ENCODE measurements at regions not wholly inside any gene's neighbourhood (a gene's known extent, or its start where the extent isn't known, plus 50 kb on each side); places are given as distances from the start of the nearest gene placed in this dataset.
"Not testable (repeated sequence)": the region's sequence is repeated elsewhere in the genome, so short reads cannot be mapped to it uniquely, and the experiment has no call there.

DNA sequence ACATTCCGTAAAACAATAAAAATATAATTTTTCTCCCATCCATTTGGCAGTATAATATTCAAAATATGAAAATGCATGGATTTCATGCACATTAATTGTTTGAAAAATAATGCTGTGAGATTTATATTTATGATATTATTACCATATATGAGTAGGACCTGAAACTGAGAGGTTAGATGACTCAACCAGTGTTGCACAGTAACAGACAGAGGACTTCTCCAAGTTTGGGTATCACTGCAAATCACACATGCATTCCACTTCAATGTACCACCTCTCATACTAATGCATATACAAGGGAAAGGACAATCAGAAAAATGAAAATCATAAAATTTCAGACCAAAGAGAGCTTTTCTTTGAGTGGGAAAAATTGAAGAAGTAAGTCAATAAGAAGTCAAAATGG is 269.5 kb downstream of the SOCS6 start:
- no peak for DNase-seq

DNA sequence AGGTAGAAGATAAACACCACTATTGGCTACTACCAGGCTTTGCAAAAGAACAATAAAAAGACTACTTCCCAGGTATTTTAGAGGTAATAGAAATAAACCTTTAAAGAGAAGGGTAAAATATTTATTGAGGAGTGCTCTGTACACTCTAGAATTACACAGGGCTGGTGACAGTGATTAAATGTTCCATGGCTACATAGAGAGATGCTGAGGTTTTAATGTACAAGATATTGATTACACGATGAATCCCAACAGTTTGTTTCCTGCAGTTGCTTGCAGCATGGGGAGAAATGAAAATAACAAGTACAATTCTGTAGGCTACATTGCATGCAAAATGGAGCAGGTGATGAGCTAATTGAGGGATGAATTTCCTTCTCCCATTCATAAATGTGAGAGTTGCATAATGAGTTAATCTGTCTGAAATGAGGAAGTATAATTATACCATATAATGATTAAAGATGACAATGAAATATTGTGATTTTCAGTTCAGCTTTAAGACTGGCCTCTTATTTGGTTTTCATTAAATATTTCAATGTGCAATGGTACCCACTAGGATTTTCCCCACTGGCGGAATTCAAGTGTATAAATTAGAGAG is 266.1 kb downstream of the SOCS6 start:
- DNase-seq: no peak

DNA sequence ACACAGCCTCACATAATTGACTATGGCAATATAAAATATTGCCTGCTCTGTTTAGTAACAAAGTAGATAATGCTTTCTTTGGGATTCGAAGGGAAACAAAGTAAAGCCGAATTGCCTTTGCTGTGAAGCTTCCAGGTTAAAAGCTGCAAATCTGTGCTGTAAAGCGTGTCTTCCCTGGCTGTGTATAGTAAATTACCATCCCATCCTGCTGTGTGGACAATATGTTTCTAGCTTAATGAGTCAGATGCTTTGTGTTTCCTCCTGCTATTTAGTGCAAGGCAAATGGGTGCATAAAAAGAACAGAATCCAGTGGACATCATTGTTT is 265.1 kb downstream of the SOCS6 start:
- no peak for DNase-seq

DNA sequence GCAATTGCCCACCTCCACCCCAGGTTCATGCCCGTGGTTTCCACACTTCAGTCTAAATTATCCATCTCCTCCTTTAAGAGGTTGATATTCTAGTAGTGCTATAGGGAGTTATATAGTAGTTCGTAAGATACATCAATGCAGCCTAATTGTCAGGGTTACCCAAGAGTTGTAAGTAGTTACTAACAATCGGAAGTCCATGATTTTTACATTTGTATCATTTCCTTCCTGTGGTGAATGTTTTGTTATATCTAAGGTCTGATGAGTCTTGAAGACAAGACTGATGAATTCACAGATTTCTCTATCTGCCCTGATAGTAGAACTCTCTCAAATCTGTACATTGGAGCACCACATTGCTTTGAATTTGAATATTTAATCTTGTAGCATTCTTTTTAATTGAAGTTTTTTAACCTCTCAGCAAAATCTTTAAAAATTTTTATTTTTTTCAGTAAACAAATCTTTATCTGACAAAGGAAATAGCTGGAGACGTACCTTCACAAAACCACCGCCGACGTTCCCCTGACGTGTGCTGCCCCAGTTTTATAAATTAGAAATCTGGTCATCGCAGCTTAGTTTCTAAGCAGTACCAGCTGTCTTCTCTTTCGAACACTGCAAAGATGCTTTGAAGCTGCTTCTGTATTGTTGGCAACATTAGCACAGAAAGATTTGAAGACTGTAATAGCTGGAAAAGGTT is 264.5 kb downstream of the SOCS6 start:
- no peak for DNase-seq

DNA sequence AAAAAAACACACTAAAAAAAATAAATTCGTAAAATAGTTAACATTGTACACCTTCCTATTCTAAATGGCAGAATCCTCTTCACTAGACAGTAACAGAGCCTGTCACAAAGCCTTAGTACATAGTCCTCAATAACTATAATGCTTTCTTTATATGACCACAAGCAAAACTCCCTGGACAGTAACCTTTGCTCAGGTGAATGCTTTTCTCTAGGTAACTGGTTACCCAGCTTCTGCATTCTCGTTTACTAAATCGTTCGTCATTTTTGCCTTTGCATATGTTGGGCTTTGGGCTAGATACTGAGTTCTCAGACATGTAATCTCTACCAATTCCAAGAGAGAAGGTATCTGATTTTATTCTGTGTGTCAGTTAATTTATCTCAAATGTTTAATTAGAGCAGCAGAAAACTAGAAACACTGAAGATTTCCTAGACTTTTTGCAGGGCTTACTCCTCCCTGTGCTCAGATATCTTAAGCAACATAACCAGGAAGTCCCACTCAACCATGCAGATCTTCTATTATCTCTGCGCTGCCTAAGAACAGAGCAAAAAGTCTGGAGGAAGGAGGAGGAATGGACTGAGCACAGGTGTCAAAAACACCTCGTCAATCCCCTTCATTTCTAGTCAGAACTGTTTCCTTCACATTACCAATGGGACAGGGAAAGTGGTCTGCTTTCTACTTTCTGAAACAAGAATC is 247.7 kb downstream of the SOCS6 start:
- no peak for DNase-seq

DNA sequence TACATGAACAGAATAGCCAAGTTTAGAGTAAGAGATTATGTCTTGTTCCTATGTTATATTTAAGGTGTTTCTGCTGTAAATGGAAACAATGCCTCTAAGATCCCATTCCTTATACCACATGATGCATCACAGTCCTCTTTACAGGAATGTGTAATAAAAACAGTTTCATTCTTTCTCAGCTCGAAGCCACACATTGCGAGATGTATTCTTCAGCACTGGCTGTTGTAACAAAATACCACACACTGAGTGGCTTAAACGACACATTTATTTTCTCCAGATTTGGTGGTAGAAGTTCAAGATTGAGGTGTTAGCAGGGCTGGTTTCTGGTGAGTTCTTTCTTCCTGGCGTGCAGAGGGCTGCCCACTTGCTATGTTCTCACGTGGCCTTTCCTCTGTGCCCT is 246.2 kb downstream of the SOCS6 start:
- DNase-seq: no peak

DNA sequence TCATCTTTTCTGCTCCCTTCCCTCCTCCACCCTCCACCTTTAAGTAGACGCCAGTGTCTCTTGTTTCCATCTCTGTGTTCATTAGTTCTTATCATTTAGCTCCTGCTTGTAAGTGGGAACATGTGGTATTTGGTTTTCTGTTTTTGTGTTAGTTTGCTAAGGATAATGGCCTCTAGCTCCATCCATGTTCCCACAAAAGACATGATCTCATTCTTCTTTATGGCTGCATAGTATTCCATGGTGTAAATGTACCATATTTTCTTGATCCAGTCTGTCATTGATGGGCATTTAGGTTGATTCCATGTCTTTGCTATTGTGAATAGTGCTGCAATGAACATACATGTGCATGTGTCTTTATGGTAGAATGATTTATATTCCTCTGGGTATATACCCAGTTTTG is 236.5 kb downstream of the SOCS6 start:
- DNase-seq: not testable (repeated sequence)

DNA sequence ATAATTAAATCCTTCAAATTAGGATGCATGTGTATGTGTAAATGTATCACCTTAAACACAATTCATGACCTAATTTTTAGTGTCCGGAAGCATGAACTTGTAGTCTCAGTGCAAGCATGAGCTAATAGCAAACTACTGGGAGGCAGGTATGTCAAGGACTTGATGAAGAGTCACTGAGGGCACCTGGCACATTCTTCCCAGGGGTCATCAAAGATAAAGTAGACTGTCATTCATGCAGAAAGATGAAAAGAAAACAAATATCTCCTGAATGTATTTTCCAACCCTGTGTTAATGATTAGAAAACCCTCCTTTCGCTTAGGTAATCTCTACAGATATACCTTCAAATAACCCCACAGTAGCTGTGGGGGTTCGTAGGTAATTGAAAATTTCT is 234.9 kb downstream of the SOCS6 start:
- no peak for DNase-seq

DNA sequence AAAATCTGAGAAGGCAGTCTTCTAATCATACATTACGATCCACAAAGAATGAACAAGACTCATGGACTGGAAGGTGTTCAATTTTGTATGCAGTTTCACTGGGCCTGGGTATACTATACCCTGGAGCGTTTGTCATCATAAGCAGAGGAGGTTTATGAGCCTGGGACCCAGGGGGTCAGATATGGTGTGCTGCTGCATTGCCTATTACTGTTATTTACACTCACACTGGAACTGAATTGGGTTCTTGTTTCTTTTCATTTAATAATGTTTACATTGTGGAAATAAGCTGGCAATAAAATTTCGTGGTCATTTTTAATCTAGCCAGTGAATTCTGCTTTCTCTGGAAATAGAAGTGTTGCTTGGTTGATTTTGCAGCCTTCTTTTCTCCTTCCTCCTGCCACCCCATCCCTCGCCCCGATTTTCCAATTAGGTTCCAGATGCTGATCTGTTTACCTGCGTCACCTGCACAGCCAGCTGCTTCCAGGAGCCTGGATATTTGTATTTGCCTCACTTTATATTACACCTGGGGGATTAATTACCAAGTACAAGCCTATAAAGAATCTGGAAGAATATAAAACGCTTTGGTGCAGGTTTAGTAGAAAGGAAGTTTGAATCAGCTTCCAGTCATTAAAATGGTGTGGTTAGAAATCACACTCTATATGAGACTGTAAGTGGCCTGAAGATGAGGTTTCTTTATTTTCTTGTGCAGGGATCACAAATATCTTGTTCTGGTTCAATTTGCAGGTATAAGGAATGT is 234.4 kb downstream of the SOCS6 start:
- DNase-seq: no peak

DNA sequence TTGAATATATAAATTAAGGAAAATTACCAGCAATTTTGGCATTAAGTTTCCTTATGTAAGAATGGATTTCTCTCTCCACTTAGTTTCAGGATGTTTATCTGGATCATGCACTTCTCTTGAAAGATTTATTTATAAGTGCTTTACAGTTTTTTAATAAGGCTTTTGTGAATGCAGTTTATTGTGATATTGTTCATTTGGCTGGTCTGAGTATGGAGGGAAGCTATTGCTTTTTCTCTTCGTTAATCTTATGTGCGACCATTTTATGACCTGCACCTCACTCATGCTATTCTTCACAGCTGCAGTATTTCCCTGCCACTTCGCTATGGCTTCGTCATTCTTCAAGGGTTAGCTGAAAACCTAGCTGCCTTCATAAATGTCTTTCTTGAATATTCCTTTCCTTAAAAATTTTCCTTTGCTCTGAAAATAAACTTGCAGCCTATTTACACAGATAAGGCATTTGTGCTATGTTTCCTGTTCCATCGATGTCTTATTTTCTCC is 233.4 kb downstream of the SOCS6 start:
- DNase-seq: no peak

DNA sequence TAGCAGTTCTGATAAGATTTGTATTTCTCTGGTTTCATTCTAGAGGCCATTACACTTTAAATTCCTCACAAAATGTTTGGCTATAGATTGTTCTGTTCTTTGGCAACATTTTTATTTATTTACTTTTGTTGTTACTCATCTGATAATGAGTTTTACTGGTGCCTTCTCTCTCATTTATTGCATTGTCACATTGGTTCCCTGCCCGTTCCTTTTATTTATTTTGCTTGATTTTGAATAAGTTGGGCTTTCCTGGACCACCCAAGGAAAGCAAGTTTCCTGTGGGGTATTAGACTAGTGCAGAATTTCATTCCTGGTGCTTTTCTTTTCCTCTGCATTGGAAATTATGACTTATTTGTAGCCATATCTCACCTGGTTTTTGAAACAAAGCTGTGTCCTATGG is 232.0 kb downstream of the SOCS6 start:
- no peak for DNase-seq

DNA sequence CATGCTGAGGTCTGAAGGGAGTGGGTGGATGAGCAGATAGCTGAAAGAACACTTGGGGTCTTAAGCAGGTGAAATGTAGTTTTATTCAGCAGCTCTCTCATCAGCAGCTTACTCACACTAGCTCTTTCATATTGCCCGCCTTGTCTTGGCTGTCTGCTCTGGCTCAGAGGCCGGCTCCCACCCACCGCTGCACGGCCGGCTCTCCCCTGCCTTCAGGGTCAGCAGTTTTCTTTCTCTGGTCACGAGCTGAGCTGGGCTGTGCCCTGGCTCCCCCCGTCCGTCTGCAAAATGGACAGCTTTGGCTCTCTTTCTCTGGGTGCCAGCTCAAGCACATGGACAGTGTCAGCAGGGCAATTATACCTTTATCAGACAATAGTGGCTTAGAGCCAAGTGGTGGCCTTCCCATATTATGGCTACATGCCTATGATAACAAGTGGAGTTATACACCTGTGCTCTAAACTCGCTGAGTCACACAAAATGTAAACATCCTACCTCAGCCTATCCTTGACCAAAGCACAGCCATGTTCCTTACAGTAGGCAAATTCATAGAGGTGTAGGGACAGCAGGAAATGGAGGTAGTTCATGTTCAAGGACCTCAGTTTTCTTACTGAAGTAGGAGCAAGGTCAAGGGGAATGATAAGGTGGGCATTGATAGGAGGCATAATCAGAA is 224.8 kb downstream of the SOCS6 start:
- no peak for DNase-seq

DNA sequence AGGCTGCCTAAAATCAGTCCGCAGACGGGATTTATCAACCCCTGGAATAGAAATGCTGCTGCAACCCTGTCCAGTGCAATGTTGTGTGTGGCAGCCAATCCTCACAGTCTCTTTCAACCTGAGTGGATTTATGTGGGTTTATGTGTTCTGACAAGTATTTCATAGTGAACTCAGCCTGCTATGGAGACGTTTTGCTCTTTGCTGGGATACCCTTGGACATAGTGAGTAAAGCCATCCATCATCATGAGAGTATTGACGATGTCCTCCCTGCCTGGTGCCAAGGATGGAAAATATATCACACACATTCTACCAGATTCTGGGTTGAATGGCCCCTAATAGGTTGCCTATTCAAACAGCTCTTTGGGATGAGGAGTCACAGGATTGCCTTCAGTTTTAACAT is 219.1 kb downstream of the SOCS6 start:
- DNase-seq: no peak

DNA sequence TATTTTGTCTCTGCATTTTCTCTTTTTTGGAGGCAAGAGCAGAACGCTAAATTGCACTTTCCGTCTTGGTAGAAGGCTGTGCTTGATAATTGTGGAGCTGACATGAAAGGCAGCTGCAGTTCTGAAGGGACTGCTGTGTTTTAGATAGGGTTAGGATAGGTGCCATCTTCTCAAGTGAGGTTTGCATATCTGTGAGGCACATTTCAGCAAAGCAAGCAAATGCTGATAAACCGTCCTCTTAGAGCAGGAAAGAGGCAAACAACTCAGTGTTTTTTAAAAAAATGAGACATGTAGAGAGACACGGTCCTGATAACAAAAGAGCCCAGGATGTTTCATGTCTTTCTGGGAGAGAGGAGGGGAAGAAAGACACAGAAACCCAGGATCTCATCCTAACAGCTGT is 217.7 kb downstream of the SOCS6 start:
- DNase-seq: no peak

DNA sequence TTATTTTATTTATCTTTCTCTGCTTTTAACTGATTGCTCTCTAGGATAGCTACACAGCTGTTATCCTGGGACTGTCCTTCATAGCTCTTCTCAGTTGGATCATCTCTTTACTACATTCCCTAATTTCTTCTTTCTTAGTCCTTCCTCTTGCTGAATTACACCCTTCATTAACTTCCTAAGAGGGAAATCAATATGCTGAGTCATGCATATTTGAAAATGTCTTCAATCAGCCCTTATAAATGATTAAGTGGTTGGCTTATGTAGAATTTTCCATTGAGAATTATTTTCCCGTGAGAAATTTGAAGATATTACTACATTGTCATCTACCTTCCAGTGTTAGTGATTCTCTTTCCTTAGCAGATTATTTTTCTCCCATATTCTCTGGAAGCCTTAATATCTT is 214.2 kb downstream of the SOCS6 start:
- DNase-seq: no peak

DNA sequence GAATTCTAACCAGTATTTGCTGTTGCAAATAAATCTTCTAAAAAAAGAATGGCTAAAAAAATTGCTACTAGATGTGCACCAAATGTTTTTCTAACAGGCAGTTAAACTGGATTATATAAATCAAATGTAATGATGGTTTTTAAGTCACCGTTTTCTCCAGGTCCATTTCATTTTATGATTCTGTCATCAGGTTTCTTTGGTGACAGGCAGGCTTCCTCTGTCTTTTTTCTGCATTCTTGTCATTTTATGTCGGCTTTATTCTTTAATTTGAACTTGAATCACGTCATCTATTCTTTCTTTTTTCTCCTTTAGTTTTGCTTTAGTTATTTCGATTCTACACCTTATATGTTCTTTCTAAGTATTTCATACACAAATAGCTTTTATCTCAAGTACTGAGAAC is 212.5 kb downstream of the SOCS6 start:
- no peak for DNase-seq

DNA sequence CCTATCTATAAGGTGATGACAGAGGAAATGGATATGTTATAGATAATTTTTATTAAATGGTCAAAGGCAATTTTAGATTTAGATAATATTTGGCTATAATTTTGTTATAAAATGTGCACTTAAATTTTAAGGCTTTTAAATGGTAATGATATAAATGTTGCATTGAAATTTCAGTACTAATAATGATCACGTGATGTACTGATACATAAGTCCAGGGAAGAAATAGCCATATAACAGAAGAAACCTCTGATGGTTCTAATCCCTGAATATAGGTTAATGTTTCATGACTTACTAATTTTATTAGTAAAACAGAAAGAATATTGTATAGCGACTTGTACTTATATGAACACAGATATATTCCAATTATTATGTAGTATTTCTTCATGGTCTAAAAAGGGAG is 211.9 kb downstream of the SOCS6 start:
- no peak for DNase-seq

DNA sequence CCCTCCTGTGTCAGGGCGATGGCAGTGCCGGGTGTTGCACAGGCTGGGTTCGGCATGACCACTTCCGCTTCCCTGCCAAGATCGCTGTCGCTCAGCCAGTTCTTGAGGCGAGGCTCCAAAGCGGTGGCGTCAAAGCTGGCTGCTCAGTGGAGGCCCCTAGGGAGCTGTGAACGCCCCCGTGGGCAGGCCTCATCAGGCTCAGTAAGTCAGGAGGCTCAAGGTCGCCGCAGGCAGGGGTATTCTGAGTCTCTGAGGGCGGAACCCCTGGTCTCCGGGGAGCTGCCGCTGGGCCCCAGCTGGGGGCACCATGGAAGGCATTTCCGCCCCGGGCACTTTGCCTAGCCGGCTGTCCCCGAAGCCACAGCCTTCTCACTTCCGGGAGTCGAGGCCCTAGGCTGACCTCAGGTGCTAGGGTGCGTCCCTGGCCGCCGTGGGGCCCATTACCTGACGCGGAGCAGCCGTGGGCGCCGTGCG is 210.4 kb downstream of the SOCS6 start:
- no peak for DNase-seq

DNA sequence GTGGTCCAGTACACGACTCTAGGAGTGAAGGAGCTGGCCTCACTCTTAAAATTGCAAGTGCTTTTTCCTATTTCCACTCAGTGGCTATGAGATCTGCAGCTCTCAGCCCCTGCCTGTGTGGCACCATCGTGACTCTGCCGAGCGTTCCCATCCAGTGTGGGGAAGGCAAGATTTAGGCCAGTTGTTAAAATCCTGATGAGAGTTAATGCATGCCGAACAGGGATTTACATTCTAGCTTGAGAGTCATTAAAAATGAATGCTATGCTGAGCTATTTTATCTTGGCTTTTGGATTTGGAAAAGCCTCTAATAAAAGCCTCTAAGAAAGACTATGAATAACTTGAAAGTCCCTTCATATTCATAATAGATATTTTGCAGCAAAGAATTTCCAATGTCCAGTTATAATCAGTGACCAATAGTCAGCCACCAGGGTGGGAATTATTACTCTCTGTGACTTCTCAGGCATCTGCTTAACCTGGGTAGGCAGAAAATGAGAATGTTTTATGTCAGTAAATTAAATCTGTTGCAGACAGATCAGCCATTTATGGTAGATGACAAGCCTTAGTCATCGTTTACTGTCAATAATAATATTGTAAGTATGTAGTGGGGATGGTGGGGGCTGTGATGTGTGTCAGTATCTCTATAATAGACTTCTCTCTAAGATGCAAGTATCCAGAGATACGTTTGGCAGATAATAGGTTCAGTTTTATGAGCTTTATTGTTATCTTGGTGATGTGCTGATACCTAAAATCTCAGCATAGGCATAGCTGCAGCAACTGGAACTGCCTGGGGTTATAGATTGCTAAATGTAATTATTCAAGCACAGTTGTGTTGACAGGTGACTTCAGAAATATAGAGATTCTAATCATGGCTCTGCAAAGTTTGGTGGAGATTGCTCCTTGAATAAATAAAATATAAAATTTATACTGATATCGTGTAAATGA is 207.8 kb downstream of the SOCS6 start:
- no peak for DNase-seq

DNA sequence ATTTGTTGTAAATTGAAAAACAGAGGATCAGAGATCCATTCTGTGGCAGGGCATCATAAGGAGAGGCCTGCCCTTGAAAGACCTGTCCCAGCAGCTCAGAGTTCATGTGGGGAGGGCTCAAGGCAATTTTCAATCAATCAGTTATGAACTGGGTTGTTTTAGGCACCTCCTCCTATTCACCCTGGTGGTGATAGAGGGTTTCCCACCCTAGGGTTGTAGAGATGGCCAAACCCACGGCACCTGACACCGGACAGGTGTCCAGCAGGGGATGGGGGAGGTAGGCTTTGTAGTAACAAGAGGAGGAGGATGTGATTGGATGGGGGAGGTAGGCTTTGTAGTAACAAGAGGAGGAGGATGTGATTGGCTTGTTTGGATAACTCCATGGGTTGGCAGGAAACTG is 205.7 kb downstream of the SOCS6 start:
- no peak for DNase-seq

DNA sequence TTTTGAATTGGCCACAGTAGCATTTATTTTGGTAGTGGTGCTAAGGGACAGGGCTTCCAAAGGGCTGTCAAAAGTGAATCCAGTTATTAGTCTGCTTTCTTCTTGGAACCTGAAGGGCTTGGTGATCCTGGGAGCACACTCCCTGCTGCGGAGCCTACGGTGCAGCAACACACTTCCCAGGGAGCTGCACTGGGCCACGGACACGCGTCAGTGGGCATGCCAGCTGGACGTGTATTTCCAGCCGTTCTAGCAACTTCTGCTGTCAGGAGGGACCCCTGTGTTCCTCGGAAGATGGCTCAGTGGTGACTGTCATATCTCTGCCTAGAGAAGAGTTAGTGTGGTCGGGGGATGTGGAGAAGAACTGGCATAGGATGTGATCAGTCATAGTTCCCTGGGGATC is 204.6 kb downstream of the SOCS6 start:
- no peak for DNase-seq
